HepG2 (cell line): ENCODE measurements at regions not wholly inside any gene's neighbourhood (a gene's known extent, or its start where the extent isn't known, plus 50 kb on each side); places are given as distances from the start of the nearest gene placed in this dataset.
"Not testable (repeated sequence)": the region's sequence is repeated elsewhere in the genome, so short reads cannot be mapped to it uniquely, and the experiment has no call there.

ENCODE experiments used
- ATAC-seq: fragments of 200-7000 bp; cut with Tn5 transposase; 3 replicates; pipeline ENCODE4 v1.9.1; 2020; ENCODE audit warnings: mild to moderate bottlenecking, moderate library complexity
- BruUV-seq: library from RNA; stranded (reverse); fragments of 400-500 nt; replicated peaks from 2 replicates; lab custom pipeline; 2021; lab: Mats Ljungman, UMichigan
- CTCF ChIA-PET: fragments of 300-600 bp; formaldehyde crosslinking; extraction: SDS; loops from one replicate; lab custom pipeline; 2021; ENCODE audit warnings: low total read pairs, inconsistent platforms, low intra/inter-chr PET ratio; lab: Yijun Ruan, JAX
- POLR2A ChIA-PET: fragments of 350-600 bp; sonication (Branson Sonifier 250); formaldehyde crosslinking; loops from one replicate; lab custom pipeline; 2020; ENCODE audit warnings: antibody characterized with exemption, inconsistent platforms; lab: Yijun Ruan, JAX
- DNase-seq: peaks from one replicate; pipeline ENCODE4 v3.0.0-alpha.2; 2015; ENCODE audit warnings: low spot score
- FAIRE-seq: peaks from 3 replicates; lab custom pipeline; 2011; peaks lifted over from hg19 to GRCh38; lab: Jason Lieb, UNC
- H2AFZ ChIP-seq: one replicate; pipeline ENCODE4 v1.6.1; 2011; ENCODE audit warnings: low read length, inconsistent platforms
- H3K27ac ChIP-seq: fragments of 300-600 bp; 3 replicates; pipeline ENCODE4 v1.8.0; 2011; ENCODE audit warnings: mixed run types, mild to moderate bottlenecking, mixed read lengths, low read length, inconsistent platforms; ENCODE audit not compliant: insufficient read depth; ENCODE audit errors: extremely low read length
- H3K27me3 ChIP-seq, 2 experiments: fragments of 200-600 bp in 1 of 2; 2 replicates in 1 of 2; 3 replicates in 1 of 2; pipeline versions ENCODE4 v1.6.0 to v1.8.0; 2011; ENCODE audit warnings: low read length in 2 of 2, mild to moderate bottlenecking in 2 of 2, moderate library complexity in 2 of 2, inconsistent platforms in 1 of 2; ENCODE audit not compliant: insufficient read depth in 2 of 2, control insufficient read depth in 1 of 2
- H3K36me3 ChIP-seq, 2 experiments: fragments of 200-600 bp in 1 of 2; replicated peaks in 1 of 2; 2 replicates in 1 of 2; 3 replicates in 1 of 2; pipeline versions ENCODE4 v1.5.1 to v1.8.0; 2011; ENCODE audit warnings: low read length in 2 of 2, inconsistent platforms in 1 of 2; ENCODE audit not compliant: insufficient read depth in 2 of 2, control insufficient read depth in 1 of 2
- H3K4me1 ChIP-seq: 2 replicates; pipeline ENCODE4 v1.5.1; 2012; ENCODE audit warnings: low read length, inconsistent platforms; ENCODE audit not compliant: insufficient read depth
- H3K4me2 ChIP-seq: 2 replicates; pipeline ENCODE4 v1.6.0; 2011; ENCODE audit warnings: low read depth, low read length, inconsistent platforms
- H3K4me3 ChIP-seq, 3 experiments: fragments of 200-600 bp in 1 of 3; sonication (generic), shearing (Covaris generic) in 1 of 3; replicated peaks in 1 of 3; 2 replicates each; pipeline ENCODE4 v1.5.1; 2011 to 2016; ENCODE audit warnings: low read length in 3 of 3, inconsistent platforms in 2 of 3, low read depth in 2 of 3, mild to moderate bottlenecking in 2 of 3, control low read depth in 1 of 3, mixed read lengths in 1 of 3; ENCODE audit not compliant: insufficient read depth in 1 of 3
- H3K79me2 ChIP-seq: one replicate; pipeline ENCODE4 v1.6.1; 2011; ENCODE audit warnings: low read length, inconsistent platforms; ENCODE audit not compliant: insufficient read depth
- H3K9ac ChIP-seq: 2 replicates; pipeline ENCODE4 v1.6.0; 2011; ENCODE audit warnings: mild to moderate bottlenecking, low read depth, low read length, inconsistent platforms; ENCODE audit not compliant: insufficient read depth
- H3K9me3 ChIP-seq: 2 replicates; pipeline ENCODE4 v1.5.1; 2012; ENCODE audit warnings: mild to moderate bottlenecking, low read length
- H4K20me1 ChIP-seq: 2 replicates; pipeline ENCODE4 v1.6.0; 2011; ENCODE audit warnings: inconsistent platforms, mild to moderate bottlenecking, low read length, moderate library complexity; ENCODE audit not compliant: insufficient read depth
- ETV6 ChIP-seq: sonication (generic); formaldehyde crosslinking; conservative IDR thresholded peaks from 2 replicates; pipeline ENCODE4 v1.4.0; 2020; ENCODE audit warnings: missing genetic modification reagents
- GFI1 ChIP-seq: sonication (generic); formaldehyde crosslinking; IDR thresholded peaks from 2 replicates; pipeline ENCODE4 v1.5.0; 2020; ENCODE audit warnings: missing genetic modification reagents, mild to moderate bottlenecking, borderline replicate concordance
- MAFK ChIP-seq, 2 experiments: IDR thresholded peaks in 1 of 2; conservative IDR thresholded peaks in 1 of 2; 2 replicates each; pipeline ENCODE4 v1.6.1; 2011; ENCODE audit warnings: improper control_type of control experiment in 2 of 2, low read length in 2 of 2
- MATR3 ChIP-seq: sonication (generic); formaldehyde crosslinking; IDR thresholded peaks from 2 replicates; pipeline ENCODE4 v1.4.0; 2020; ENCODE audit warnings: missing genetic modification reagents
- RAD21 ChIP-seq: fragments of 450-650 bp; formaldehyde crosslinking; IDR thresholded peaks from 2 replicates; pipeline ENCODE4 v1.5.0; 2020; ENCODE audit warnings: mild to moderate bottlenecking
- SCMH1 ChIP-seq: sonication (generic); formaldehyde crosslinking; IDR thresholded peaks from 2 replicates; pipeline ENCODE4 v1.9.0; 2021; ENCODE audit warnings: missing genetic modification reagents, mild to moderate bottlenecking, borderline replicate concordance
- XRCC5 ChIP-seq: fragments of 200-400 bp; formaldehyde crosslinking; optimal IDR thresholded peaks from 2 replicates; pipeline ENCODE3; 2017; ENCODE audit warnings: mild to moderate bottlenecking, low read length
- WGBS: methylation state at CpG from one replicate; pipeline ENCODE4 v1.1.6; 2017; ENCODE audit warnings: low lambda C conversion rate; 5-methylcytosine and 5-hydroxymethylcytosine counted together
- in situ Hi-C: cut with HindIII; loops from 2 replicates; pipeline ENCODE4 v1.10.0; 2017; ENCODE audit warnings: low pct_unique_long_range_greater_than_20kb; ENCODE audit not compliant: extremely low pct_ligation_motif_present
- intact Hi-C: fragments of 100-400 bp; cut with micrococcal nuclease; formaldehyde crosslinking; loops from one replicate; pipeline ENCODE4 v1.10.0; 2022; ENCODE audit not compliant: unreplicated experiment
- TF ChIP-seq, protein P1 (sequence below): sonication (generic); formaldehyde crosslinking; IDR thresholded peaks from 2 replicates; pipeline ENCODE4 v1.5.0; 2020; ENCODE audit warnings: missing genetic modification reagents

- Histone ChIP-seq H3K36me3 (no peaks in the 10 kb centered on the region), H3K9ac (no peak overlapping the region), H3K79me2 (no peaks in the 10 kb centered on the region), H3K4me3 (no peak overlapping the region), H2AFZ (no peak overlapping the region), H3K27ac (no peak overlapping the region), H3K4me2 (no peak overlapping the region), H4K20me1 (no peaks in the 10 kb centered on the region), H3K4me1 (no peaks in the 10 kb centered on the region), H3K9me3 (peaks cover 90% of the 10 kb centered on the region), H3K27me3 (no peaks in the 10 kb centered on the region)
- no peak for DNase-seq
- no peak for ATAC-seq
- in situ Hi-C loops, result no loop called here
- intact Hi-C loops, result no loop called here
- TF ChIP-seq RAD21 (no peak), MATR3 (CRISPR knock-in tag) (no peak), ETV6 (CRISPR knock-in tag) (no peak), GFI1 (CRISPR knock-in tag) (no peak)
- TF ChIP-seq, protein P1, sequence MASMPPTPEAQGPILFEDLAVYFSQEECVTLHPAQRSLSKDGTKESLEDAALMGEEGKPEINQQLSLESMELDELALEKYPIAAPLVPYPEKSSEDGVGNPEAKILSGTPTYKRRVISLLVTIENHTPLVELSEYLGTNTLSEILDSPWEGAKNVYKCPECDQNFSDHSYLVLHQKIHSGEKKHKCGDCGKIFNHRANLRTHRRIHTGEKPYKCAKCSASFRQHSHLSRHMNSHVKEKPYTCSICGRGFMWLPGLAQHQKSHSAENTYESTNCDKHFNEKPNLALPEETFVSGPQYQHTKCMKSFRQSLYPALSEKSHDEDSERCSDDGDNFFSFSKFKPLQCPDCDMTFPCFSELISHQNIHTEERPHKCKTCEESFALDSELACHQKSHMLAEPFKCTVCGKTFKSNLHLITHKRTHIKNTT, result no peak
- BruUV-seq, result no TSS peak
- POLR2A ChIA-PET, result no interaction called here
- CTCF ChIA-PET, result no interaction called here
- WGBS, result under 1% methylated on average over 2 of the region's 2 CpGs
- FAIRE-seq, result no peak
These were observed 777.9 kb downstream of the KCNJ2 start for GRCh38 chr17:70947215-70947614.

DNA sequence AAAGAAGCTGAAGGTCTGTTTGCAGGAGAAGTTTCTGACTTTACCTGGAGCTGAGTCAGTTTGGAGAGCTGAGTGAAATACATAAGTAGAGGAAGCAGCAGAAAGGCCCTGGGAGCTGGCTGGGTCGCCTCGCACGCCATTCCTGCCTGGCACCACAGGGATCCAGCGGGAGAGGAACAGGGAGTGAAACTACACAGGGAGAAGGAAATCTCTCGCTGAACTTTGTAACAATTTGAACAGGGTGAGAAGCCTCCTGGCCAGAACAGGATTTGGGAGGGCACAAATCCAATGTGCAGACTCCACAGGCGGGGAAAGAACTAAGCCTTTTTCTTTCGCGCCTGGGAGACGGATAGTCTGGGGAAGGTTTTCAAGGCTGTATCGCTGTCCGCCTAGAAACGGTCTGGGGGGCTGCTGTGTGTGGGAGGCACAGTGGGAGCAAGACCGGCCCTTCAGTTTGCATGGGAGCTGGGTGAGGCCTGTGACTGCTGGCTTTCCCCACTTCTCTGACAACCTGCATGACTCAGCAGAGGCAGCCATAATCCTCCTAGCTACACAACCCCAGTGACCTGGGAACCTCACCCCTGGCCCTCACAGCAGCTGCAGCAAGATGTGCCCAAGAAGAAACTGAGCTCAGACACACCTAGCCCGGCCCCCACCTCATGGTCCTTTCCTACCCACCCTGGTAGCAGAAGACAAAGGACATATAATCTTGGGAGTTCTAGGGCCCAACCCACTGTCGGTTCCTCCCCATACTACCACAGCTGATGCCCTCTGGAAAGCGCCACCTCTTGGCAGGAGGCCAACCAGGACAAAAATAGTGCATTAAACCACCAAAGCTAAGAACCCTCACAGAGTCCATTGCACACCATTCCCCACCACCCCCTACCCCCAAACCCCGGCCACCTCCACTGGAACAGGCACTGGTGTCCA lies 778.6 kb downstream of the KCNJ2 start:
- BruUV-seq, result no TSS peak

GRCh38 chr17:70953140-70953539 lies 783.8 kb downstream of the KCNJ2 start:
- H3K27me3 ChIP-seq, CTCF ChIA-PET, H3K9ac ChIP-seq, H3K36me3 ChIP-seq, FAIRE-seq, DNase-seq, H3K4me1 ChIP-seq, H2AFZ ChIP-seq, ATAC-seq, H3K4me2 ChIP-seq, H3K4me3 ChIP-seq, H4K20me1 ChIP-seq, BruUV-seq, H3K79me2 ChIP-seq, in situ Hi-C loops, POLR2A ChIA-PET, H3K27ac ChIP-seq, intact Hi-C loops: not testable (repeated sequence)
- H3K9me3 ChIP-seq, result peaks cover 89% of the 10 kb centered on the region
- WGBS, result 0% methylated on average over 1 of the region's 1 CpG

More for the DNA sequence above, 778.6 kb downstream of the KCNJ2 start:
- ATAC-seq (no peak), FAIRE-seq (no peak), DNase-seq (no peak)
- H3K27me3 ChIP-seq, result no peaks in the 10 kb centered on the region
- intact Hi-C loops, result no loop called here
- H3K4me1 ChIP-seq, result no peaks in the 10 kb centered on the region
- H3K9me3 ChIP-seq, result peaks cover 90% of the 10 kb centered on the region
- H2AFZ ChIP-seq, result no peak overlapping the region
- H3K36me3 ChIP-seq, result no peaks in the 10 kb centered on the region
- in situ Hi-C loops, result no loop called here
- 50% methylated on average over 17 of the region's 17 CpGs for WGBS
- no peak overlapping the region for H3K4me3 ChIP-seq
- H4K20me1 ChIP-seq, result no peaks in the 10 kb centered on the region
- H3K79me2 ChIP-seq, result no peaks in the 10 kb centered on the region
- H3K27ac ChIP-seq, result no peak overlapping the region
- TF ChIP-seq SCMH1, result no peak
- TF ChIP-seq XRCC5, result no peak
- no peak for TF ChIP-seq MAFK (conservative IDR thresholded peaks at IDR 0.05 in 1 of 2, IDR thresholded peaks at IDR 0.05 in 1 of 2; ENCODE audit: low read length in 2 of 2)
- ChIA-PET POLR2A (no interaction called here), CTCF (no interaction called here)
- no peak overlapping the region for H3K4me2 ChIP-seq
- H3K9ac ChIP-seq, result no peak overlapping the region
